GM19468 (cell line): ENCODE measurements at regions not wholly inside any gene's neighbourhood (a gene's known extent, or its start where the extent isn't known, plus 50 kb on each side); places are given as distances from the start of the nearest gene placed in this dataset.
A peak's percentile ranks its signal among the peaks of the same experiment; 100 is the strongest.

Experiments
- ATAC-seq: cut with Tn5 transposase; IDR thresholded peaks from one replicate; pipeline ENCODE4 v1.9.1; 2021; ENCODE audit warnings: mild to moderate bottlenecking, moderate library complexity, moderate number of reproducible peaks; ENCODE audit not compliant: unreplicated experiment; ENCODE audit errors: extremely low read depth

DNA sequence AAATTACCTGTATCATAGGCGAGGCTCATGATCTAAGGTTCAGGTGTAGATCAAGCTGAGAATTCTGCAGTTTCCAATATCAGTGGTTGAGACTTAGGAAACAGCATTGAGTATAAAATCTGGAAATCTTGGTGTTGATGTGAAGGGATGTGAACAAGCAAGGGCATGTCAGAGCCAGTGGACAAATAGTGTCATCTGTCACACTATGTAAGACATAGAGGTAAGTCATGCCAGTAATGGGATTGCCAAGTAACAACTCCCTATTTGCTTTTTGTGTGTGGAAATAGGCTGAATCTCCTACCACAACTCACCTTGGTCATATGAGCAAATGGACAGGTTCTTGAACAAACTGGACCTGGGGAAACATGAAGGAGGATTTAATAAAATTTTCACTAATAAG lies 334.5 kb upstream of the EMCN start:
- no peak for ATAC-seq

- ATAC-seq: no peak
Observed at GRCh38 chr4:100849319-100849718, 331.5 kb upstream of the EMCN start.

GRCh38 chr4:100848841-100849240 lies 331.0 kb upstream of the EMCN start:
- ATAC-seq: peak; percentile 38

DNA sequence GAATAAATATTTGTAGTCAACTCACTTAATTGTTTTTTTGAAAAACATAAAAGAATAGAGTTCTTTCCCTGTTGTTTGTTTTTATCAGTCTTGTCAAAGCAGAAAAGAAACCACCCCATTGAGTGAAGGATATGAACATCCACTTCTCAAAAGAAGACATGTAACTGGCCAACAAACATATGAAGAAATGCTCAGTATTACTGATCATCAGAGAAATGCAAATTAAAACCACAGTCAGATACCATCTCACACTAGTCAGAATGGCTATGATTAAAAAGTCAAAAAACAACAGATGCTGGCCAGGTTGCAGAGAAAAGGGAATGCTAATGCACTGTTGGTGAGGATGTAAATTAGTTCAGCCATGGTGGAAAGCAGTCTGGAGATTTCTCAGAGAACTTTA lies 326.1 kb upstream of the EMCN start:
- ATAC-seq: peak; percentile 55

DNA sequence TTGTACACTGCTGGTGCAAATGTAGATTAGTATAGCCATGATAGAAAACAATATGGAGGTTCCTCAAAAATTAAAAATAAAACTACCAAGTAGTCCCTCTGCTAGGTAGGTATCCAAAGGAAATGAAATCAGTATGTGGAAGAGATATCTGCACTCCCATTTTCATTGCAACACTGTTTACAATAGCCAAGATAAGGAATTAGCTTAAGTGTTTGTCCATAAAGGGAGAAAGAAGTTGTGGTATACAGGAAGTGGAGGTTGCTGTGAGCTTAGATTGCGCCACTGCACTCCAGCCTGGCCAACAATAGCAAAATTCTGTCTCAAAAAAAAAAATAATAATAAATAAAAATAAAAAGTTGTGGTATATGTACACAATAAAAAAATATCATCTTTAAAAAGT lies 325.0 kb upstream of the EMCN start:
- no peak for ATAC-seq

DNA sequence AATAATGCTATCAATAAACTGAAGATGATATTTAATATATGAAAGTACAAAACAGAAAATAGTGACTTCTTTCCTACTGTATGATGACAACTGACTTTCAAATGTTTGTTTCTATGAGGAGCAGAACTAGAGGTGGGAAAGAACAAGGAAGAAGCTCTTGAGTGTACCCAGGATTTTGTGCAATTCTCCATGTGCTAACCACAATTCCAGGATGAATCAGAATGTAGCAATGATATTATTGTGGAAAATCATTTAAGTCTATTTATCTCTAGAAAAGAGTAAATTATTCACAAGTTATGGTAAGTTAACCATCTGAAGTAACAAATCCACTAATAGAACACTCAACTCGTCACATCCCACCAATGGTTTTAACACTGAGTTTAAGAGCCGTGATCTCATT lies 324.1 kb upstream of the EMCN start:
- no peak for ATAC-seq

- no peak for ATAC-seq
Observed at GRCh38 chr4:100839712-100840111, 321.9 kb upstream of the EMCN start.

DNA sequence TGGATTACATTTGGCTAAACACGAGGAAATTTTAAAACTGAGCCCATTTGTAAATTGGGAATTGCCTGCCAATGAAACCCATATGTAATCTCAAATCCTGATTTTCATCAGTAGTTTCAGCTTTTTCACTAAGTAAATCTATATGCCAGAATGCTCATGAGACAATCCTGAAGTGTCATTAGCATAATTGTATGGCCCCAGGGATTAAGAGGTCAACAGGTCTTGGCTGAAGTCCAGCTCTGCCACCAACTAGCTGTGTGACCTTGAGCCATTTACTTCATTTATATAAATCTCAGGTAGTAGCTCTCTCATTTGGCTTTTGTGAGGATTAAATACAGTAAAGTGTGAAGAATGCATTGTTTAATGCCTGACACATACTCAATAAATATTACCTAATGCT lies 320.5 kb upstream of the EMCN start:
- no peak for ATAC-seq

DNA sequence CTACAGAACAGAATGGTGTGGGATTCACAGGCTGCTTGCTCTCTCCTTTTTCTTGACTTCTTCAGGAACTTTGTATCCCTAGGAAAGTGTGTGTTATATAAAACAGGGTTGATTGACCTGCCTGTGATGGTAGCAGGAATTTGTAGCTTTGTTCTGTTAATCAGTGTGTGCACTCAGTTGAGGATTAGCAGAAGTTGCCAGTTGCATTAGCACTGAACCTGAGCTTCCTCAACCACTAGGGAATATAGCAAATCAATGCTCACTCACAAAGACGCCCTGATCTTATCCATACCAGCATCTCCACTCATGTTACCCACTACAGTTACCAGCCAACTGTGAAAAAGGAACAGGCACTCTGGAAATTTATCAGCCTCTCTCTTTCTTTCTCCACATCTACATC lies 319.1 kb upstream of the EMCN start:
- ATAC-seq: no peak

DNA sequence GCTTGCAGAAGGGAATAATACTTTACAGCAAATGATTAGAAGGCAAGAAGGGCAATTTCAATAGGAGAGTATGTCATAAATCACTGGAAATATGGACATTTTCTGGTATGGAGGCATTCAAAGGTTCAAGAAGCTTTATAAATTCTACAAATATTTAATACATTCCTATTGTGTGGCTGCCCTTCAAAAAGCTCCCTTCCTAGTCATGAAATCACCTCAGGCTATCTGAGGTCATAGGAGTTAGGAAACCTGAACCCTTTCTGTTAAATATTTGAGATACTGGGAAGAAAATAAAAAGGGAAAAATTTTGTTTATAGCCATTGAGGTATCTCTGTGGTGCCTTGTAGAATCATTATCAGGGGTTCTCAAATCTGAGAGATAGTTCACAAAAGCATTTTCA lies 316.8 kb upstream of the EMCN start:
- ATAC-seq: no peak

DNA sequence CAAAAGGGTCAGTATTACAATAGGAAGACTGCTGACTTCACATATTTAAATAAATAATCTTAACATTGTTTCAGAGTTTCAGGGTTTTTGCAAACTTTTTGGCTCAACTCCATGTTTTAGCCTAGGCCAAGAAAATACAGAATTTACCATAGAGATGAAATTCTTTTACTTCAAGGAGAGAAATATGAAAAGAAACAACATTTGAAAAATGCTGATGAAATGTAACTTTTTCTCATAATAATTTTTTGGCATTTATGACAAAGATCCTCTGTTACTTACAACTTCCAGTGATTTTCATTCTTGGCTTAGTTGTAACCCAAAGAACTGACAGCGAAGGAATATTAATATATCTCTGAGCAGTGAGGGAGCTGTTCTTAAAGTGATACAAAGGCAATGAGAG lies 316.1 kb upstream of the EMCN start:
- no peak for ATAC-seq

- ATAC-seq: no peak
Observed at GRCh38 chr4:100828986-100829685, 311.3 kb upstream of the EMCN start.

GRCh38 chr4:100828364-100828763 lies 310.5 kb upstream of the EMCN start:
- ATAC-seq: no peak

- no peak for ATAC-seq
Observed at GRCh38 chr4:100827756-100828155, 309.9 kb upstream of the EMCN start.

- no peak for ATAC-seq
Observed at GRCh38 chr4:100826808-100827548, 309.2 kb upstream of the EMCN start.

DNA sequence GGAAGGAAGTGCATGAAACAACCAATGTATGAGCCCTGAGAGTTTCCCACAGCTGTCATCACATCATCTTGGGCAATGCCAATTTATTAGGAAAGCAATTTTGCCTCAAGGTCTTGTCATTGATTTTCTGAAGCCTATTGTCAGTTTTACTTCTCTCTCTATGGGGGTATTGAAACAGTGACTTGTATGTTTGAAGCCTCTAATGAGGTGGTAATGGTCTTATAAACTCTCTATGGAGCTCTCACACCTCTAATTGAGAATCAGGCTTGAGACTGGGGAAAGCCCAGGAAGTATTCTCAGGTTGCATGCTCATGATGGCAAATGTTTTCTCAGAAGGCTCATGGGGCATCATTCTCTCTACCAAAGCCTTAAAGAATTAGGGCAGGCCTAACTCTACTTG lies 308.2 kb upstream of the EMCN start:
- no peak for ATAC-seq

GRCh38 chr4:100823993-100824323 lies 306.1 kb upstream of the EMCN start:
- no peak for ATAC-seq

DNA sequence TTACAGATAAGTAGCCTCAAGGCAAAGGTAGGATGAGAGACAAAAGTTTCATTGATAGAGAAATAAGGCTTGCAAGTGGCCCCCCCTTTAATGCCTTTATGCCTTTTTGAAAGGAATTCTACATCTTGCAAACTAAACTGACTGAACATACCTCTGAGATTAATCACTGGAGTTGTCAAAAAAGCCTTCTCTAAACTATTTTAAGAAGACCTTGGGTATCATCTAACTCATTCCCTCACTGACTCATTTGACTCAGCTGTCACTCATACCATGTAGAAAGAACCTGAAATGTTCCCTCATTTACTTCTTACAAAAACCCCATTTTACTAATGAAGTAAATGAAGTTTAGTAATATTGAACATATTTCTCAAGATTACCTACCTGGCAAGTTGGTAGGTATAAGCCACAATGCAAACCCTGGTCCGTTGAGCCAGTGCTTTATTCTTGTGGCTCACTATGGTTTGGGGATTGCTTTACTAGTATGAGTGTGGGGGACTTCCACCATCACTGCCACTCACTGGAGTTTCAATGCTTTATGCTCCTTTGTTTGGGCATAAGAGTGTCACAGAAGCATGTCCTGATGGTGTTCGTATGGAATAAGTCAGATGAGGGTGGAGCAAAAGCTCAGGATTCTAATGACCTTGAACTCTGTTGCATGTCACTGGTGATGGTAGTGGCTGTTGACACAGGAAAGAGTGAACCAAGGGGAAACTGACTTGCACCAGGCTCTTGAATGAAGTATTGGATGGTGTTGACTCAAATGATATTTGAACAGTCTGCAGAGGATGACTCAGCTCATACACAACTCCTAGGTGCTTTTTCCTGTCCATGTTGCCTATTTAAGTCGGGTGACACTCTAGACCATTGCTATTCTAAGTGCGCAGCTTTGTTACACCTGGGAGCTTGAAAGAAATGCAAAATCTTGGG lies 305.5 kb upstream of the EMCN start:
- peak; percentile 41 for ATAC-seq

GRCh38 chr4:100820249-100820648 lies 302.4 kb upstream of the EMCN start:
- no peak for ATAC-seq

GRCh38 chr4:100819505-100819904 lies 301.7 kb upstream of the EMCN start:
- ATAC-seq: no peak

DNA sequence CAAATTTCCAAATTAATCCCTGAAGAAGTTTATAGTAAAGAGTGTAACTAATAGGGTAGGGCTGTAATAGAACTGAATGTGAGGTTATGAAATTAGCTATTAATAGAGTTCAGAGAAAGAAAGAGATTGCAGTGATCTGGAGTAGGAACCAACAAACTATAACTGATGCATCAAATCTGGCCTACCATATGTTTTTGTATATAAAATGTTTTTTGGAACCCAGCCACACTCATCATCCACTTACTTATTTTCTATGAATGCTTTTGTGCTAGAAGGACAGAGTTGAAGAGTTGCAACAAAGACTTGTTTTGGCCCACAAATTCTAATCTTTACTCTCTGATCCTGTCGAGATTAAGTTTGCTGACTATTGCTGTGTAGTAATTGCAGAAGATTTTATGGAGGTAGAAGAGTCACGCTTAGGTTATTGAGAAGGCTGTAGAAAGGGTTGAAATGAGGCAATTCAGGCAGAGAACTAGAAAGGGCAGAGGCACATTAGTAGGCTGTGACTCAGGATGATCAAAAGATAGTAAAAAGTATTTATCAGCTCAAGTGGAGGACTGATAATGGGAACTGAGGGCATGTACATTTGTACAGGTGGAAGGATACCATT lies 298.7 kb upstream of the EMCN start:
- no peak for ATAC-seq
